ENCODE measurements at regions not wholly inside any gene's neighbourhood (a gene's known extent, or its start where the extent isn't known, plus 50 kb on each side); places are given as distances from the start of the nearest gene placed in this dataset.

GRCh38 chr9:13873203-13873602 is 440.7 kb downstream of the NFIB start:
- TF ChIP-seq SOX6 (IDR thresholded peaks at IDR 0.05) = no peak
- no peak for TF ChIP-seq SOX6 (CRISPR knock-in tag; IDR thresholded peaks at IDR 0.05)
- no peak for TF ChIP-seq KDM5B (CRISPR knock-in tag; IDR thresholded peaks at IDR 0.05; ENCODE audit: borderline replicate concordance)
- TF ChIP-seq POLR2A (IDR thresholded peaks at IDR 0.05; ENCODE audit: insufficient read depth in 1 of 2, low read depth in 2 of 2, low read length in 2 of 2) = no peak
- TF ChIP-seq SAP130 (CRISPR knock-in tag; IDR thresholded peaks at IDR 0.05; ENCODE audit: low read depth) = no peak
- TF ChIP-seq SPEN (CRISPR knock-in tag; IDR thresholded peaks at IDR 0.05; ENCODE audit: low read depth) = no peak
- no peak for TF ChIP-seq ZNF879 (CRISPR knock-in tag; IDR thresholded peaks at IDR 0.05)
